Cardiac septum (tissue), 1 donor: ENCODE measurements at regions not wholly inside any gene's neighbourhood (a gene's known extent, or its start where the extent isn't known, plus 50 kb on each side); places are given as distances from the start of the nearest gene placed in this dataset.

Experiments used
- DNase-seq: peaks from one replicate; pipeline ENCODE4 v3.0.0-alpha.2; 2020; ENCODE audit warnings: low spot score
- intact Hi-C: fragments of 100-400 bp; cut with DNase I; formaldehyde crosslinking; loops from one replicate; pipeline ENCODE4 v1.14.0; 2022
- donor health status: DM: no; HTN: no; CAD: no.

DNA sequence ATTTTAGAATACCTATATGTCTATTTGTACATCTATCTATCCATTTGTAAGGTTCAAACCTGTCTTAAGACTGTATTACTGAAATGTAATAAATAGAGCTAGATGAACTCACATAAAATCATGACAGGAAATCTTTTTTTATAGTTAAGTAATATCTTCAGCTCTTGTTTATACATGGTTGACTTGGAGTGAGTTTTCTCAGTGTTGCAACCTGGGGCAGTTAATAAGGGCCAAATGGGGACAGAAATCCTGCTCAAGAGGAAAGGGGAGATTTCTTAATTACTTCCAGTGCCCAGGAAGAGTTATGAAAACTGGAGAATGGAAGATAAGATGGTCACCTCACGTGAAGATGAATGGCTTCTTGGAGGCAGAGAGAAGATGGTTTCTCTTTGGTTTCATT lies 265.1 kb upstream of the FBXL7 start:
- intact Hi-C loops: loop anchor here (5.0 kb wide), 1 partner anchor 118 kb away; no protein-coding TSS in a partner anchor
- no peak for DNase-seq

DNA sequence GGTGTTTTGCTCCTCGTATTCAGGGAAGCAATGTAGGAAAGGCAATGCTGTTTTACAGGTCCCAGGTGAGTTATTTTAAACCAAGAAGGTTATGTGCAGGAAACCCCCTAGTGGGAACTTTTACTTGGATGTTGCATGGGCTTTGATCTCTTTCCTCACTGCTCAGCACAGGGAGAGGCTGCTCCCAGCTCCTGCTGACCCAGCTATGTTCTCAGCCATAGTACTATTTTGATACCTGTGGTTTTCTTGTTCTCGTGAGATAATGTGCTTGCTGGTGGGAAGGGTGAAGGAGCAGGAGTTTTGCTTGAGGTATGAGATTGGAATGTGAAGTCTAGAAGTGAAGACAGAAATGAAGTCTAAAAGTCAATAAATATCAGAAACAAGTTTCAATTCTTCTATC lies 265.6 kb upstream of the FBXL7 start:
- intact Hi-C loops: loop anchor here (5.0 kb wide), 1 partner anchor 117 kb away; no protein-coding TSS in a partner anchor
- no peak for DNase-seq

DNA sequence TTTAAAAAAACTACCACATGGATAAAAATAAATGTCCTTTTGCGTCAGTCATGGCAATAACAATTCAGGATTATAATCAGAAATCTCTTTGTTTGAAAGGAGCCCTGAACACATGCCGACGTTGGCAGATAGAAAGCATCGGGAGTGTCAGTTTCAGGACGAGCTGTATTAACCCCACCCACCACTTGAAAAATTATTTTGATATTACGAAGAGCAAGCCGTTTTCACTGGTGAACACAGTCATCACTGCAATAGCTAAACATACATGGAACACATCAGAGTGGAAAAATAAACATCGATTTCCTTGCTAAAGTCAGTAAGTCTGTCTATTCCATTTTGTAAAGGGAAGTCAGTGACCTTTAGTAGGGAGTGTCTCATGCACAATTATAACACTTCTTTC lies 266.4 kb upstream of the FBXL7 start:
- intact Hi-C loops: loop anchor here (5.0 kb wide), 1 partner anchor 116 kb away; no protein-coding TSS in a partner anchor
- DNase-seq: no peak

DNA sequence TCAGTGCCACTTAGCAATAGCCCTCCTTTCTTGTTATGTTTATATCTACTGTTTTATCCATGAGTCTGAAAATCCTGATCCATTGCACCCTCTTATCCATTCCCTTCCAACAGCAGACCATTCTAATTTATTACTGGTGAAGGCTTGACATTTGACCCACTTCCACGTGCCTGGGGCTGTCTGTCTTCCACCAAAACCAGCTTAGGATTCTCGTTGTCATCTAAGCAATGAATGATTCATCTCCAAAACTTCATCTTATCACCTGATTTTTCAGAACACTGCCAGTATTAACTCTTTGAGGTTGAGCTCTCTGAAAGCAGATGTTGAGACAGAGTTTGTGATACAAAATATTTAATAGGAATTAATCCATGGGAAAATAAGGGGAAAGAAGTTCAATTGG lies 277.8 kb upstream of the FBXL7 start:
- no peak for DNase-seq
- intact Hi-C loops: no loop called here

DNA sequence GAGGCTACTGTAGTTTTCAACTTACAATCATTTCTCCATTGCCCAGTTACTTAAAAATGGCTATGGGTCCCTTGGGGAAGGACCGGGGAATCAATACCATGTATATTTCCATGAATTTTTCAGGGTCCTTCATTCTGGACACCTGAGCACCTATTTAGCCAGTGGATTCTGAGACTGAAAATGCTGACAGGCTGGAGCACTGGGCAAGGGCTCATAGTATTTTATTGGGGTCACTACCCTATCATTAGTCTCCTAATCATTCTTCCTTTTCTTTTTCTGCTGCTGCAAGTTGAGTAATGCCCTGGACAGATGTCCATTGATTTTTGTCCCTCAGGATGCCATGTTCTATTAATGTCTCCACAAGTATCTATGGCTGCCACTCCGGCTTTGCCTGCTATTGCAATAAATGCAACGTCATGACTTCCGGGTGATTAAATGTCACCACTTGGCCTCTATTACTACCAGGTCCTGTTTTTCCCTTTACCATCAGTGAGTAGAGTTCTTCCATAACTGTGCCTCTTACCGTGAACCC lies 279.3 kb upstream of the FBXL7 start:
- DNase-seq: no peak
- intact Hi-C loops: no loop called here

DNA sequence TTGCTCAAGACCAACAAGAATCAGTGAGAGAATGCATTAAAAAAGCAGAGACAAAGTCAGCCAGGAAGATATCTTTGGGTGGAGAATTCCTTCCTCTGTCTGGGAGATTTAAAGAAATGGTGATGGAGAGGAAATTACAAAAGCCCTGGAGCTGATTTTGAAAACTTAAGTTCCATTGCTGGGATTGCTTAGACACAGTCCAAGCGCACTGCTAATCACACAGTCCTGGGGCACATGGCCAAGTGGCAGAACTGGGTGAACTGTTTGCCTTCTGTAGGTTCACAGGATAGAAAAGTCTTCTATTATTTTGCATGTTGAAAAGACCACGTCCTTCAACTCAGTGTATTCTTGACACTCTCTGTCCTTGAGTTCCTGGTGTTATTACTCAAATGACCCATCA lies 284.9 kb upstream of the FBXL7 start:
- DNase-seq: no peak
- intact Hi-C loops: no loop called here

DNA sequence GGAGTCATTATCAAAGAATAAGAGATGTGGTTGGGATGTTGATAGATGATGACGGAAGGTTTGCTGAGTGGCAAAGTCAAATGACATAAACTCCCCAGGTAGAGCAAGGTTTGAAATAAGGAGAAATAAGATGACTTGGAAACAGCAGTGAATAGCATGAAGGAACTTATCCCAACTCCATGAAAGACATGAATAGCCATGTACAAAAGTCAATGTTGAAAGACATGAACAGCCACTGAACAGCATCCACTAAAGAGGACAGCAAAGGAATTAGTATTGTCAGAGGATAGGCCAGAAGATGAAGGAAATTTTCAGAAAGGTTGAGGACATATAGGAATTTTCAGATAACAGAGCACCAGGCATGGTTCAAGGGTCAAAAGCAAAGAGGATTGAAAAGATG lies 286.0 kb upstream of the FBXL7 start:
- DNase-seq: no peak
- intact Hi-C loops: no loop called here

DNA sequence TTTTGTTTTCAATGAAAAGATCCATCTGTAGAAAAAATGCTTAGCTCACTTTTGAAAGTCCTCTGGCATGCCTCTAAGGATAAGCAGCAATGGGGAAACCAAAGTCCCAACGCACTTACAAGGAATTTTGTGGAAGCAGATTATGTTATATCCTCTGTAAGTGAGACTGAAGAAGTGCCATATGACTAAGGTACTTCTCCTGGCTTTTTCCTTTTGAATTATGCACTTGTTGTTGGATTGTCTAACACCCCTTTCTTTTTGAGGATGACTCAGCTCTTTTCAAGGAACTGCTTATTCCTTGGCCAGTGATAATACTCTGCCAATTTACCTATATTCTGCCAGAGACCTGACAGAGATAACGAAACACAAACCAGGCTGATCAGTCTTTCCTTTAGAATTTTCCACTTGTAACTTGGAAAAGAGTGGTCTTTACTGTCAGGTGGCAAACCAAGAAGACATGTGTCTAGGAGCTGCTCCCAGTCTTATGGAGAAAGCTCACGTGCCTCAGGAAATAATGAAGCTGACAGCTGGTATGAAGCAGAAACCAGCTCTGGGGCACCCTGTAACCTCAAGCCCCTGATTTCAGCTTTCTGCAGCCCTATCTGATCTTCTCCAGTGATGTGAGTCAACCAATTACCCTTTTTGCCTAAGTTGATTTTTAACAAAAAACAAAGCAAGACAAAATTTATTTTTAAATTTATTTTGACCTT lies 290.8 kb upstream of the FBXL7 start:
- intact Hi-C loops: no loop called here
- DNase-seq: no peak

DNA sequence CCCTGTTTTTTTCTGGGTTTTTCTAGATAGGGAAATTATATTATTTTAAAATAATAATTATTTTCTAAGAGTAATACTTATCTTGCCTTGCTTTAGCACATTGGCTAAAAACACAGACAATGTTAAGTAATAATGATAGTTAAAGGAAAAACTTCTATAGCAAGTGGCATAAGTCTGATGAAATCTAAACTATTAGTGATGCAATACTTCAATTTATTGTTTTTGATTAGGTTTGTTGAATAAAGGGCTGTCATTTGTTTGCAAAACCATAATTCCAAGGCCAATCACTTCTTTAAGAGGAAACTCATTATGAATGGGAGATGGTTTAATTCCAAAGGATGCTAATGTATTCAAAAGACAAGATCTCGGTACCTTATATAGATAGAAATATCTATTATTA lies 293.8 kb upstream of the FBXL7 start:
- DNase-seq: no peak
- intact Hi-C loops: no loop called here

DNA sequence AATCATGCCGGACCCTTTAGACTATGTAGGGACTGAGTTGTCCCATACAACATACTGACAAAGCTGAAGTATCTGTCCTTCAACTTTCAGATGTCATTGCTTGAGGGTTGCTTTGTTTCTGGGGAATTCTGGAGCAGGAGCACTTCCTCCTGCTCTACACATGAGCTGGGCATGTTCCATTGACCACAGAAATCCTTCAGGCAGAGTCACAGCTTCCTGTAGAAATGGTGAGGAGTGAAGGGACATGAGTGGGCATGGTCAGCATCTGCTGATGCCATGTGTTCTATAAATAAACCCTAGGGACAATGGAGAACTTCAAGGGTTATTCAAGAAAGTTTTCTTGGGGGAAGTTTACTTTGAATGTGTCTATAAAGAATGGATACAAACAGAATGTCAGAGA lies 296.6 kb upstream of the FBXL7 start:
- intact Hi-C loops: no loop called here
- no peak for DNase-seq

DNA sequence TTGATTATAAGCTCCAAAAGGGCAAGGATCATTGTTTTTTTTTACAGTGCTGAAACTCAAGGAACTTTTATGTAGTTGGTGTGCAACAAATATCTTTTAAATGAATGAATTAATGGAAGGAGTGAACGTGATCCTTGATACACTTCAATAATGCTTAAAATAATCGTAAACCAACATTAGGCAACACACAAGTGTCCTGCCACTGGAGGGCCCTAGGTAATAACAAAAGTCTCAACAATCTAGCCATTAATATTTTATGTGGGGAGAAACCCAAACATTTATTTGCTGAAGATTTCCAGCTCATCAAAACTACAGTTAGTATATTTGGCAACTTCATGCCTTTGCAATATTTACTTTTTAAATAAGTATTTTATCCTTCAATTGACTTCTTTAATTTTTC lies 309.0 kb upstream of the FBXL7 start:
- intact Hi-C loops: no loop called here
- no peak for DNase-seq

DNA sequence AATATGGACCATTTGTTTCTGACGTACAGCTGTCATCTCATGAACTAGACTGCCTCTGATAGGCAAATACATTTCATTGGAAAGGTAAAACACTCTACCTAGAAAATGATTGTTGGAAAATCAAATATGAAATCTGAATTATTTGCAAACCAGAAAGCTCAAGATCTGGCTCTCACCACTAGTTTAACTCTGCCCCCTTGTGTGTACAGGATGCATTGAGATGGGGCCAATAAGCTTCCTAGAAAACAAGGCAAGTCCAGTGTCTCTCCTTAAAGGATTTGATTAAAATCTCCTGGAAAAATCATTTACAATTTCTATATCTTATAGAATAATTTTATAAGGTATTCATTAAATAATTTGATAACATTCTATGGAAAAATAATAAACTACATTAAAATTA lies 311.9 kb upstream of the ANKH start:
- intact Hi-C loops: no loop called here
- no peak for DNase-seq

DNA sequence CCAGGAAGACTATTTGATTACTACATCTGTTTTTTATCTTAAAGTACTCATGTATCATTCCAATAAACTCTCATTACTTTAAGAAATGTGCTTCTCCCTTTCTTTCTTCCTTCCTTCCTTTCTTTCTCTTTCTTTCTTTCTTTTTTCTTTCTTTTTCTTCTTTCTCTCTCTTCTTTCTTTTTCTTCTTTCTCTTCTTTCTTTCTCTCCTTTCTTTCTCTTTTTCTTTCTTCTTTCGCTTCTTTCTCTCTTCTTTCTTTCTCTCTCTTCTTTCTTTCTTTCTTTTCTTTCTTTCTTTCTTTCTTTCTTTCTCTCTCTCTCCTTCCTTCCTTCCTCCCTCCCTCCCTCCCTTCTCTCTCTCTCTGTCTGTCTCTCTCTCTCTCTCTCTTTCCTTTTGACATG lies 298.6 kb upstream of the ANKH start:
- DNase-seq: no peak
- intact Hi-C loops: no loop called here

DNA sequence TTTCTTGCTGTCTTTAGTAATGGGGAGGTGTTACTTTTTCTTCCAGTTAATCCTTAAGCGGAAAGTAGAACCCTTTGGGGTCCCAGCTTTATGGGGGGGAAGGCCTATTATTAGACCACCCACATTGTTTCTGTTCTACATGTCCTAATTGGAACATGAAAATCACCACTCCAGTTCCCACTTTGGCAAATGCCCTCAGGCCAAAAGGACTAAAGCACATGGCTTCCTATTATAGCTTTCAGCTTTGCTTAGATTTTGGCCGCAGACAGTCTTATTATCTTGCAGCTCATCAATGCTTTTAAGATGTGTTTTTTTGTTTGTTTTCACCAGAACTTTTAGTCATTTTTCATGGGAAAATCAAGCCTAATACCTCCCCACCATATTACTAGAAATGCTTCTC lies 296.8 kb upstream of the ANKH start:
- intact Hi-C loops: no loop called here
- DNase-seq: no peak

DNA sequence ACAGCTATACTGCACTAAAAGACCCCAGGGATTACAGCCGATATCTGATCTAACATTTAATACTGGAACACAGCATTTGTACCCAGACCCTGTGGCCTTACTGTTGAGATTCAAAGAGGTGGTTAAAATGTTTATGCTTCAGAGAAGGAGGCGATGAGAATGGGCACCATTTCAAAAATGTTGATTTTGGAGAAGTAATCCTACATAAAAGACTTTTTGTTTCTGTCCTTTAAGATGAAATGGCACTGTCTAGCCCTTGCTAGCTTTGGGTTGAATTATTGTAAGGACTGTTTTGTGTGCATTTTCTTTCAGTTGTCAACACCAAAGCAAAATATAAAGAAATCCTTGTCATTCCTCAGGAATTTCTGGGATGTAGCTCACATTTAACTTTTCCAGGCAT lies 288.5 kb upstream of the ANKH start:
- intact Hi-C loops: no loop called here
- no peak for DNase-seq

DNA sequence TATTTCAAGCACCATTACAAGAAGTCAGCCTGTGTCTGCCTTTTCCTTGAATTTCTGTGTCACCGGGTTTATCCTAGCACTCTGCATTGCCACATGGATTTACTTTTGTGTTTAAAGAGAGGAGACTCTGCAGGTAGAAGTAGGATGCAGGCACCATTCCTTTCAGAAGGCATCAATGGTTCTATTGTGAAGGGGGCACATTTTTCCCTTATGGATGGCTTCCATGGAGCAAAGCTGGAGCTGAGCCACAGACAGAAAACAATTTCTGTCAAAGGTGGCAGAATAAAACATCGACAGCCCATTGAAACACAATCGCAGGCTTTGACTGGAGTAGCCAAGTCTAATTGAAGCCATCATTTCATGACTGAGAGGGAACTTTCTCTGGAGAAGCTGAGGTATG lies 288.0 kb upstream of the ANKH start:
- DNase-seq: no peak
- intact Hi-C loops: no loop called here

DNA sequence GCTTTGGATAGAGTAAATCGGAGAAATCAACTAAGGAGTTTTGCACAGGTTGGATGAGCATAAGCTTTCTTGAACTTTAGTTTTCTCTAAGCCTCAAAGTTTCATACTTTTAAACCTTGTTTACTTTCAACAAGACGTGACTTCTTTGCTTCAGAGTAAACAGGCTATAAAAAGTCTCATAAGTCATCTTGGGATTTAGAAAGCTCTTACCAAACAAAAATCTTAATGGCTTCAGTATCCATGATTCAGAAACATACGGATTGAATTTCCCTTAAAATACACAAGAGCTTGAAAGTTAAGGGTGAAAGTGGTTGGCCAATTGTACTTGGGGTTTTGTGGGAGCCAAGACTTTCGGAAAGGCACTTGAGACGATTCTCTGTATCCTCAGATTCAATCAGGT lies 270.9 kb upstream of the ANKH start:
- intact Hi-C loops: no loop called here
- no peak for DNase-seq

DNA sequence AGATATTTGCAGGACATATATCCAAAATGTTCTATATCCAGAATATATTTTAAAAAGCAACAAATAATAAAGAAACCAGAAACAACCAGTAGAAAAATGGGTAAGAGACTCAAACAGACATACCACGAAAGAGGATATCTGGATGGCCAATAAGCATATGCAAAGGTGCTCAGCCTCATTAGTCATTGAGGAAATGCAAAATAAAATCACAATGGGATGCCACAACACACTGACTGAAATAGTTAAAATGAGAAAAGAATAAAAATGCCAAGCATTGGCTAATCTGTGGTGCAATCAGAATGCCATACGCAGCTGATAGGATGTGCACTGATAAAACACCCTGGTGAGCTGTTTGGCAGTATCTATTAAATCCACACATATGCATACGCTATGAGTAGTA lies 265.8 kb upstream of the ANKH start:
- no peak for DNase-seq
- intact Hi-C loops: no loop called here

DNA sequence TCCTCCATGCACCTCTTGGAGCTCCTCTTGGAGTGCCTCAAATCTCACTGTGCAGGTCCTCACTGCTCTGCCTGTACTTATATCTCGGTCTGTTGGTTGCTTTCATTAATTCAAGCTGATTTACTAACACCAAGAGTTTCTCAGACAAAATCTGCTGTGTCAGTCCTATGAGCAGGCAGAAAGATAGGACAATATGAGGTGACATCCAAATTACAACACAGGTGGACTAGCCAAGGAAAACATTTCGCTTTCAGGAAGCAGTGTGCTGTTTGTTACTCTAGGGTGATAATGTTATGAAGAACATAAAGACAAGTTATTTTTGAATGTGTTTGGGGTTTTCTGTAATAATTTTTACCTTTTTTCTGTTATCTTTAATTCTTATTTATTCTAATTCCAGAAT lies 264.1 kb upstream of the ANKH start:
- intact Hi-C loops: no loop called here
- no peak for DNase-seq

DNA sequence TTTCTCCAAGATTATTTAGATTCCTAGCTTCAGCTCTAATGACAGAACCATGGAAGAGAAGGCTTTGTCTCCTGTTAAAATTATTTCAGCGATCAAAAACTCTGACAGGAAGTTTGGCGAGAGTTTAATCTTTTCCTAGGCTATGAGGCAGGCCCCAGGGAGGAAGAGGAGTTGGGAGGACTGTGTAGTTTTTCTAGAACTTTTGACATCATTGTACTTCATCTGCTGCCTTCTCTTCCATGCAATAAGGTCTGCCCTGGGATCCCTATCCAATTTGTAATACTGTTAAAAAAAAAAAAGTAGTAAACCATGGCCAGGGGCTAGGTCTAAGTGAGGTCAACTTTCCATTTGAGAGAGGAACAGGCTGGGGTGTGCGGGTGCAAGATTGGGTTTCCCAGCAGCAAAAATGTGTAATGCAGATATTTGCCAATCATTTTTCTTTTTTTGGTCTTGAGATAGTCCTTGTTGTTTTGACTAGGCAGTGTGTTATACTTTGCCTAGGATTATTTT lies 261.9 kb upstream of the ANKH start:
- no peak for DNase-seq
- intact Hi-C loops: no loop called here

DNA sequence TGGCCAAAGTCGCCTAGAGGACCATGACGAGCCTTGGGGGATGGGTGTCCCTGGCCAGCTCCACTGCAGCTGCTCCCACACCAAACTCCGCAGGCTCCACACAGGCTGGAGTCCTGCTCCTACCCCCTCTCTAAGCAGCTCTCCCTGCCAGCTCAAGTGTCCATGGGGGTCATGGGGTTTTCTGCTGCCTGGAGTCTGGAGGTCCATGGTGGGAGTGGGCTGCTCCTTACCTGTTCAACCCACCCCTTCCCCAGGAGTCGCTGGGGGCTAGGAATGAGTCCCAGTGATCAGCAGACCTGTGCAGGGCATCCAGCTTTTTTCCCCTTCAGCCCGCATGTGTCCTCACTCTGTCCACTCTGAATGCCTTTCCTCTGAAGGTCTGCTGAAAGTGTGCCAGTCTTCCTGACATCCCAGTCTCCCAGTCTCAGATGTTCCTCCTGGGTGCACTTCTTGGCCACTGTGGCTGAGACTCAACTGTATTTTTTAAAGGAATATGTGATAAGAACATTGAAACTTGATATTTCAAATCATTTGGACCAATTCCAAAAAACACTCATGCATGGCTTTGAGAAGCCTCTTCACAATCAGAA lies 261.3 kb upstream of the ANKH start:
- intact Hi-C loops: no loop called here
- no peak for DNase-seq
